Neural progenitor cell (in vitro differentiated cells): ENCODE measurements at regions not wholly inside any gene's neighbourhood (a gene's known extent, or its start where the extent isn't known, plus 50 kb on each side); places are given as distances from the start of the nearest gene placed in this dataset.

Experiments
- DNase-seq: peaks from one replicate; pipeline ENCODE4 v3.0.0-alpha.2; 2016; ENCODE audit warnings: low spot score
- H2AFZ ChIP-seq: fragments of 200-600 bp; sonication (generic); replicated peaks from 2 replicates; pipeline ENCODE4 v1.6.1; 2016; ENCODE audit warnings: antibody characterized with exemption
- H3F3A ChIP-seq: fragments of 200-600 bp; sonication (generic); 2 replicates; pipeline ENCODE4 v1.6.1; 2016; ENCODE audit warnings: antibody characterized with exemption, low read depth
- H3K27ac ChIP-seq: fragments of 200-600 bp; sonication (generic); 2 replicates; pipeline ENCODE4 v1.5.1; 2016; ENCODE audit warnings: mild to moderate bottlenecking
- H3K27me3 ChIP-seq: fragments of 200-600 bp; sonication (generic); 2 replicates; pipeline ENCODE4 v1.6.1; 2016; ENCODE audit warnings: mild to moderate bottlenecking, moderate library complexity
- H3K36me3 ChIP-seq: fragments of 200-600 bp; sonication (generic); 2 replicates; pipeline ENCODE4 v1.5.1; 2016
- H3K4me1 ChIP-seq: fragments of 200-600 bp; sonication (generic); 2 replicates; pipeline ENCODE4 v1.6.1; 2016; ENCODE audit warnings: mixed run types
- H3K4me2 ChIP-seq: fragments of 200-600 bp; sonication (generic); 2 replicates; pipeline ENCODE4 v1.6.1; 2016
- H3K4me3 ChIP-seq: fragments of 200-600 bp; sonication (generic); 2 replicates; pipeline ENCODE4 v1.5.1; 2016
- H3K79me2 ChIP-seq: fragments of 200-600 bp; sonication (generic); 2 replicates; pipeline ENCODE4 v1.6.1; 2016; ENCODE audit warnings: low read depth
- H3K9ac ChIP-seq: fragments of 200-600 bp; sonication (generic); 2 replicates; pipeline ENCODE4 v1.6.1; 2016
- H3K9me3 ChIP-seq: fragments of 200-600 bp; sonication (generic); 2 replicates; pipeline ENCODE4 v1.5.1; 2016; ENCODE audit warnings: low read depth
- H4K20me1 ChIP-seq: fragments of 200-600 bp; sonication (generic); 2 replicates; pipeline ENCODE4 v1.6.1; 2016; ENCODE audit warnings: low read depth
- H3K27ac Mint-ChIP-seq: 3 replicates; pipeline ENCODE4 v1.8.0; 2021; ENCODE audit warnings: mixed read lengths
- H3K27me3 Mint-ChIP-seq: 2 replicates; pipeline ENCODE4 v1.8.0; 2022; ENCODE audit warnings: low read depth, mild to moderate bottlenecking, inconsistent platforms, moderate library complexity, mixed read lengths; ENCODE audit not compliant: insufficient read depth
- H3K36me3 Mint-ChIP-seq: 3 replicates; pipeline ENCODE4 v1.8.0; 2021; ENCODE audit warnings: mixed read lengths
- H3K4me1 Mint-ChIP-seq: 3 replicates; pipeline ENCODE4 v1.8.0; 2021; ENCODE audit warnings: mixed read lengths
- H3K4me3 Mint-ChIP-seq: 3 replicates; pipeline ENCODE4 v1.8.0; 2021; ENCODE audit warnings: mild to moderate bottlenecking, moderate library complexity, mixed read lengths
- H3K9me3 Mint-ChIP-seq: 3 replicates; pipeline ENCODE4 v1.8.0; 2020; ENCODE audit warnings: mixed read lengths
- CTCF ChIP-seq: fragments of 200-600 bp; sonication (generic); IDR thresholded peaks from 2 replicates; pipeline ENCODE4 v1.5.1; 2017; ENCODE audit warnings: antibody characterized with exemption, mild to moderate bottlenecking
- EZH2 ChIP-seq: fragments of 200-600 bp; sonication (generic); IDR thresholded peaks from 2 replicates; pipeline ENCODE4 v1.6.1; 2017; ENCODE audit warnings: antibody characterized with exemption, mild to moderate bottlenecking, moderate library complexity
- EZH2phosphoT487 ChIP-seq: fragments of 200-600 bp; sonication (generic); IDR thresholded peaks from 2 replicates; pipeline ENCODE4 v1.6.1; 2017; ENCODE audit warnings: antibody characterized with exemption

- Histone ChIP-seq H3K4me1 (no peaks in the 10 kb centered on the region), H3K9ac (no peak overlapping the region), H3K9me3 (no peaks in the 10 kb centered on the region), H3K27me3 (no peaks in the 10 kb centered on the region), H2AFZ (no peak overlapping the region), H3K4me2 (no peak overlapping the region), H3K79me2 (no peaks in the 10 kb centered on the region), H4K20me1 (no peaks in the 10 kb centered on the region), H3K4me3 (no peak overlapping the region), H3K27ac (no peak overlapping the region), H3F3A (no peaks in the 10 kb centered on the region), H3K36me3 (no peaks in the 10 kb centered on the region)
- Mint-ChIP-seq H3K36me3 (no peaks in the 10 kb centered on the region), H3K27me3 (no peaks in the 10 kb centered on the region), H3K9me3 (no peaks in the 10 kb centered on the region), H3K4me1 (no peaks in the 10 kb centered on the region), H3K4me3 (no peak overlapping the region), H3K27ac (no peak overlapping the region)
- no peak for TF ChIP-seq CTCF
- no peak for DNase-seq
Measured at GRCh38 chr16:74117798-74118197, 178.8 kb upstream of the PSMD7 start.

- no peak overlapping the region for H3K4me3 ChIP-seq
- no peaks in the 10 kb centered on the region for H3K4me1 ChIP-seq
- H3K27ac Mint-ChIP-seq = no peak overlapping the region
- no peaks in the 10 kb centered on the region for H3K4me1 Mint-ChIP-seq
- H4K20me1 ChIP-seq = no peaks in the 10 kb centered on the region
- H2AFZ ChIP-seq = no peak overlapping the region
- no peak overlapping the region for H3K4me2 ChIP-seq
- no peaks in the 10 kb centered on the region for H3K79me2 ChIP-seq
- H3K9me3 Mint-ChIP-seq = no peaks in the 10 kb centered on the region
- no peaks in the 10 kb centered on the region for H3K36me3 Mint-ChIP-seq
- DNase-seq = no peak
- no peak overlapping the region for H3K4me3 Mint-ChIP-seq
- no peaks in the 10 kb centered on the region for H3K36me3 ChIP-seq
- H3K27ac ChIP-seq = no peak overlapping the region
- peaks cover 20% of the 10 kb centered on the region for H3F3A ChIP-seq
- H3K27me3 Mint-ChIP-seq = peaks cover 3% of the 10 kb centered on the region
- TF ChIP-seq EZH2 (no peak), EZH2phosphoT487 (no peak), CTCF (no peak)
- H3K9ac ChIP-seq = no peak overlapping the region
- no peaks in the 10 kb centered on the region for H3K27me3 ChIP-seq
- no peaks in the 10 kb centered on the region for H3K9me3 ChIP-seq
Measured at GRCh38 chr16:74113545-74113944, 183.1 kb upstream of the PSMD7 start.

GRCh38 chr16:74111456-74111982 is 185.1 kb upstream of the PSMD7 start:
- H3K27ac Mint-ChIP-seq = no peak overlapping the region

More at GRCh38 chr16:74111456-74111982, 185.1 kb upstream of the PSMD7 start:
- Histone ChIP-seq H4K20me1 (no peaks in the 10 kb centered on the region), H3K9ac (no peak overlapping the region), H3K27ac (no peak overlapping the region), H3K79me2 (no peaks in the 10 kb centered on the region), H3K27me3 (no peaks in the 10 kb centered on the region), H2AFZ (no peak overlapping the region), H3F3A (peaks cover 27% of the 10 kb centered on the region), H3K4me3 (no peak overlapping the region), H3K4me2 (no peak overlapping the region), H3K4me1 (no peaks in the 10 kb centered on the region), H3K36me3 (no peaks in the 10 kb centered on the region), H3K9me3 (no peaks in the 10 kb centered on the region)
- TF ChIP-seq EZH2phosphoT487 (no peak), EZH2 (no peak), CTCF (no peak)
- Mint-ChIP-seq H3K9me3 (no peaks in the 10 kb centered on the region), H3K4me1 (no peaks in the 10 kb centered on the region), H3K27me3 (peaks cover 5% of the 10 kb centered on the region), H3K4me3 (no peak overlapping the region), H3K36me3 (no peaks in the 10 kb centered on the region)
- no peak for DNase-seq
